Spleen (tissue), 11 donors: ENCODE measurements at regions not wholly inside any gene's neighbourhood (a gene's known extent, or its start where the extent isn't known, plus 50 kb on each side); places are given as distances from the start of the nearest gene placed in this dataset.

Experiments
- DNase-seq: peaks from one replicate; pipeline ENCODE4 v3.0.0-alpha.2; 2020
- H3K27ac ChIP-seq, 8 donors: fragments of 200-600 bp; sonication (generic) in 7 of 8; 1 replicate in 4 of 8; 2 replicates in 4 of 8; pipeline versions ENCODE4 v1.5.0 to v1.8.0; 2016 to 2021; ENCODE audit warnings: inconsistent platforms in 4 of 8, mild to moderate bottlenecking in 4 of 8, moderate library complexity in 1 of 8
- H3K27me3 ChIP-seq, 7 donors: fragments of 200-600 bp; sonication (generic) in 6 of 7; replicated peaks in 1 of 7; 1 replicate in 4 of 7; 2 replicates in 3 of 7; pipeline versions ENCODE4 v1.5.0 to v1.8.0; 2016 to 2021; ENCODE audit warnings: inconsistent platforms in 3 of 7, mild to moderate bottlenecking in 1 of 7
- H3K36me3 ChIP-seq, 6 donors: fragments of 200-600 bp; sonication (generic) in 5 of 6; 1 replicate in 4 of 6; 2 replicates in 2 of 6; pipeline versions ENCODE4 v1.5.0 to v1.8.0; 2016 to 2021; ENCODE audit warnings: inconsistent platforms in 2 of 6
- H3K4me1 ChIP-seq, 6 donors: fragments of 200-600 bp; sonication (generic) in 5 of 6; 1 replicate in 3 of 6; 2 replicates in 3 of 6; pipeline versions ENCODE4 v1.5.0 to v1.8.0; 2016 to 2021; ENCODE audit warnings: inconsistent platforms in 3 of 6
- H3K4me3 ChIP-seq, 8 donors: fragments of 200-600 bp; sonication (generic) in 7 of 8; 1 replicate in 4 of 8; 2 replicates in 4 of 8; pipeline versions ENCODE4 v1.5.0 to v1.8.0; 2016 to 2021; ENCODE audit warnings: inconsistent platforms in 4 of 8, mild to moderate bottlenecking in 4 of 8, moderate library complexity in 2 of 8
- H3K9me3 ChIP-seq, 8 donors: fragments of 200-600 bp; sonication (generic) in 7 of 8; 1 replicate in 4 of 8; 2 replicates in 4 of 8; pipeline versions ENCODE4 v1.5.0 to v1.8.0; 2016 to 2021; ENCODE audit warnings: inconsistent platforms in 4 of 8
- CTCF ChIP-seq, 11 experiments: fragments of 200-600 bp in 7 of 11; fragments of 450-650 bp in 4 of 11; sonication (generic) in 4 of 11; IDR thresholded peaks in 8 of 11; conservative IDR thresholded peaks in 3 of 11; 1 replicate in 7 of 11; 2 replicates in 4 of 11; pipeline versions ENCODE4 v1.4.0 to v1.8.0; 2016 to 2021; ENCODE audit warnings: antibody characterized with exemption in 11 of 11, inconsistent platforms in 4 of 11, mild to moderate bottlenecking in 1 of 11
- POLR2A ChIP-seq, 3 donors: fragments of 450-650 bp; IDR thresholded peaks; one replicate each; pipeline ENCODE4 v1.5.1; 2017; ENCODE audit warnings: antibody characterized with exemption in 3 of 3, mild to moderate bottlenecking in 1 of 3
- POLR2AphosphoS5 ChIP-seq, 3 donors: sonication (generic); formaldehyde crosslinking; IDR thresholded peaks; one replicate each; pipeline ENCODE4 v1.5.1; 2017; ENCODE audit warnings: antibody characterized with exemption in 3 of 3
- WGBS, 5 donors: extraction: QIAGEN DNeasy Blood & Tissue Kit in 3 of 5; methylation state at CpG; one replicate each; pipeline versions ENCODE4 v1.1.5 to v1.1.7; 2013 to 2018; 5-methylcytosine and 5-hydroxymethylcytosine counted together
- intact Hi-C: fragments of 100-400 bp; cut with DNase I; formaldehyde crosslinking; loops from one replicate; pipeline ENCODE4 v1.15.0; 2023; ENCODE audit warnings: low total_unique reads
- donor health status: healthy with polysubstance abuse.
- donor health status: DM: no; HTN: no; CAD: no; lungs with moderate emphysema.
- donor health status: DM: no; HTN: no; CAD: no.
- donor health status: Bipolar disorder and iron deficiency.
- donor health status: healthy.
- donor health status: DM: no; HTN: no; CAD: no.
- donor health status: DM: yes; HTN: yes; CAD: no.

- intact Hi-C loops = no loop called here
- no peak for DNase-seq
- H3K27me3 ChIP-seq = peaks cover 0 to 5% (median 0%) of the 10 kb centered on the region in 7 donors
- H3K36me3 ChIP-seq = no peaks in the 10 kb centered on the region
- 58 to 81% (median 70%) methylated on average over 3 of the region's 3 CpGs for WGBS, 5 donors
- TF ChIP-seq CTCF (IDR thresholded peaks at IDR 0.05 in 8 of 11, conservative IDR thresholded peaks at IDR 0.05 in 3 of 11) (no peak), POLR2A (IDR thresholded peaks at IDR 0.05) (no peak), POLR2AphosphoS5 (IDR thresholded peaks at IDR 0.05) (no peak)
- H3K4me3 ChIP-seq = no peak overlapping the region
- no peaks in the 10 kb centered on the region for H3K9me3 ChIP-seq
- H3K4me1 ChIP-seq = no peaks in the 10 kb centered on the region
- H3K27ac ChIP-seq = no peak overlapping the region
Measured at GRCh38 chr1:96568639-96569038, 152.9 kb upstream of the PTBP2 start.

GRCh38 chr1:96569288-96569687, 152.3 kb upstream of the PTBP2 start:
- intact Hi-C loops = no loop called here

GRCh38 chr1:96579636-96580035, 141.9 kb upstream of the PTBP2 start:
- DNase-seq = no peak
- H3K4me3 ChIP-seq = no peak overlapping the region
- intact Hi-C loops = no loop called here
- no peaks in the 10 kb centered on the region for H3K9me3 ChIP-seq
- no peaks in the 10 kb centered on the region for H3K4me1 ChIP-seq
- no peaks in the 10 kb centered on the region for H3K27me3 ChIP-seq
- no peaks in the 10 kb centered on the region for H3K36me3 ChIP-seq
- no peak for TF ChIP-seq POLR2AphosphoS5 (IDR thresholded peaks at IDR 0.05)
- no peak for TF ChIP-seq POLR2A (IDR thresholded peaks at IDR 0.05)
- no peak for TF ChIP-seq CTCF (IDR thresholded peaks at IDR 0.05 in 8 of 11, conservative IDR thresholded peaks at IDR 0.05 in 3 of 11)
- H3K27ac ChIP-seq = no peak overlapping the region

More at GRCh38 chr1:96569288-96569687, 152.3 kb upstream of the PTBP2 start:
- no peaks in the 10 kb centered on the region for H3K4me1 ChIP-seq
- TF ChIP-seq POLR2AphosphoS5 (IDR thresholded peaks at IDR 0.05) = no peak
- H3K27ac ChIP-seq = no peak overlapping the region
- no peaks in the 10 kb centered on the region for H3K9me3 ChIP-seq
- 67 to 88% (median 79%) methylated on average over 2 of the region's 2 CpGs for WGBS, 5 donors
- H3K36me3 ChIP-seq = no peaks in the 10 kb centered on the region
- DNase-seq = no peak
- H3K4me3 ChIP-seq = no peak overlapping the region
- peaks cover 0 to 5% (median 0%) of the 10 kb centered on the region in 7 donors for H3K27me3 ChIP-seq

GRCh38 chr1:96580920-96581319, 140.7 kb upstream of the PTBP2 start:
- H3K4me3 ChIP-seq = no peak overlapping the region
- intact Hi-C loops = no loop called here
- H3K27ac ChIP-seq = no peak overlapping the region
- no peaks in the 10 kb centered on the region for H3K27me3 ChIP-seq
- H3K36me3 ChIP-seq = no peaks in the 10 kb centered on the region
- DNase-seq = no peak
- no peaks in the 10 kb centered on the region for H3K4me1 ChIP-seq
- TF ChIP-seq CTCF (IDR thresholded peaks at IDR 0.05 in 8 of 11, conservative IDR thresholded peaks at IDR 0.05 in 3 of 11) = no peak
- no peak for TF ChIP-seq POLR2A (IDR thresholded peaks at IDR 0.05)
- TF ChIP-seq POLR2AphosphoS5 (IDR thresholded peaks at IDR 0.05) = no peak
- WGBS, 5 donors = 60 to 66% (median 65%) methylated on average over 7 of the region's 7 CpGs
- no peaks in the 10 kb centered on the region for H3K9me3 ChIP-seq

- TF ChIP-seq CTCF (IDR thresholded peaks at IDR 0.05 in 8 of 11, conservative IDR thresholded peaks at IDR 0.05 in 3 of 11) (no peak), POLR2AphosphoS5 (IDR thresholded peaks at IDR 0.05) (no peak), POLR2A (IDR thresholded peaks at IDR 0.05) (no peak)
- Histone ChIP-seq H3K27me3 (no peaks in the 10 kb centered on the region), H3K4me1 (no peaks in the 10 kb centered on the region), H3K9me3 (no peaks in the 10 kb centered on the region), H3K27ac (no peak overlapping the region), H3K36me3 (no peaks in the 10 kb centered on the region), H3K4me3 (no peak overlapping the region)
- no peak for DNase-seq
- intact Hi-C loops = no loop called here
- 68 to 76% (median 72%) methylated on average over 7 of the region's 7 CpGs for WGBS, 5 donors
Measured at GRCh38 chr1:96581772-96582171, 139.8 kb upstream of the PTBP2 start.
